Hypothalamus (tissue), 51 donors: ENCODE measurements at regions not wholly inside any gene's neighbourhood (a gene's known extent, or its start where the extent isn't known, plus 50 kb on each side); places are given as distances from the start of the nearest gene placed in this dataset.
A peak's percentile ranks its signal among the peaks of the same experiment; 100 is the strongest.
"Not testable (repeated sequence)": the region's sequence is repeated elsewhere in the genome, so short reads cannot be mapped to it uniquely, and the experiment has no call there.

Experiments
- DNase-seq, 51 donors: peaks; one replicate each; lab custom pipeline; 2025; lab: John Stamatoyannopoulos, UW

GRCh38 chr7:54242776-54243175 is 299.4 kb upstream of the VSTM2A start:
- DNase-seq = no peak

GRCh38 chr7:54245020-54245419 is 297.2 kb upstream of the VSTM2A start:
- DNase-seq = no peak

DNA sequence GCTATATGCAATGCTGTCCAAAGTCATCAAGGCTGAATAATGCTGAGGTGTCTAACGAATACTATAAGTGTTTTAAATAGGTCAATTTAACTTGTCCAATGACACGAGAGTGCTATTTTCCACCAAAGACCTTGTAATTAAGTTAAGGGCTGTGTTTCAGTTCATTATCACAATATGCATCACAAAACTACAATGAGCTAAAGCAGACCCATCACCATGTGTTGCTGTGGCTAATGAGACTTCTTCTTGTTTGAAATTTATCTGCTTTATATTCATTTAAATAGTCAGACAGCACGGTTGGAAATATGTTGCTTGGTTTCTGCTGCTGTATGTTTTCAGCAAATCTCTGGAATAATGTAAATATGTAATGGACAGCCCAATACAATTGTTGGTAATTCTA is 292.5 kb upstream of the VSTM2A start:
- DNase-seq = no peak

- DNase-seq = no peak
Measured at GRCh38 chr7:54252256-54253035, 289.7 kb upstream of the VSTM2A start.

- no peak for DNase-seq
Measured at GRCh38 chr7:54253036-54253373, 289.2 kb upstream of the VSTM2A start.

GRCh38 chr7:54255242-54255641 is 286.9 kb upstream of the VSTM2A start:
- no peak for DNase-seq

- DNase-seq = no peak
Measured at GRCh38 chr7:54259185-54259584, 283.0 kb upstream of the VSTM2A start.

DNA sequence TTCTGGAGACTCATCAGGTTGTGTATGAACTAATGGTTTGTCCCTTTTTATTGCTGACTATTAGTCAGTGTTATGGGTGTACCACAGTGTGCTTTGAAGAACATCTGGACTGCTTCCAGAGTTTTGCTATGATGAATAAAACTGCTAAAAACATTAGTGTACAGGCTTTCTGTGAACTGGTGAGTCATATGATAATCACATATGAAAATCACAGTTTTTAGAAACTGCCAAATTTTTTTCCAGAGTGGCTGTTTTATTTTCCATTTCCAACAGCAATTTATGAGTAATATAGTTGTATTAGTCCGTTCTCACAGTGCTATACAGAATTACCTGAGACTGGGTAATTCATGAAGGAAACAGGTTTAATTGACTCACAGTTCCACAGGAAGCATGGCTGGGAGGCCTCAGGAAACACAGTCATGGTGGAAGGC is 281.2 kb upstream of the VSTM2A start:
- DNase-seq = peak in 1 of 51 donors; percentile 1

DNA sequence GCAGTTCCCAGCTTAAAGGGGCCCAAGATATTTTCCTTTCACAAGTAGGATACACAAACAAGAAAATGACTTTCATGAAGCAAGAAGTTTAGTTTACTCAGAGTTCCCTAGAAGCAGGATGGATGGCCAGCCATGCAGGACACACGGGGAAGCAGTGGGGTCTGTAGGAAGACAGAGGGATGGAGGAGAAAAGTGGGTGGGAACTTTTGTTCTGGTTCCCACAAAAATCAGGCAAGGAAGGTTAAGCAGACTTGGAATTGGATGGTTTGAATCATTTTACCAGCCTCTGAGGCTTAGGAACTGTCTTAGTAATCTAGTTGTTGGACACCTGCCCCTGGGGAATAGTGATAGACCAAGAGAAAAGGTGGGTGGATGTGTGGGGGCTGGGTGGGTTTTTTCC is 263.3 kb upstream of the VSTM2A start:
- DNase-seq = no peak

DNA sequence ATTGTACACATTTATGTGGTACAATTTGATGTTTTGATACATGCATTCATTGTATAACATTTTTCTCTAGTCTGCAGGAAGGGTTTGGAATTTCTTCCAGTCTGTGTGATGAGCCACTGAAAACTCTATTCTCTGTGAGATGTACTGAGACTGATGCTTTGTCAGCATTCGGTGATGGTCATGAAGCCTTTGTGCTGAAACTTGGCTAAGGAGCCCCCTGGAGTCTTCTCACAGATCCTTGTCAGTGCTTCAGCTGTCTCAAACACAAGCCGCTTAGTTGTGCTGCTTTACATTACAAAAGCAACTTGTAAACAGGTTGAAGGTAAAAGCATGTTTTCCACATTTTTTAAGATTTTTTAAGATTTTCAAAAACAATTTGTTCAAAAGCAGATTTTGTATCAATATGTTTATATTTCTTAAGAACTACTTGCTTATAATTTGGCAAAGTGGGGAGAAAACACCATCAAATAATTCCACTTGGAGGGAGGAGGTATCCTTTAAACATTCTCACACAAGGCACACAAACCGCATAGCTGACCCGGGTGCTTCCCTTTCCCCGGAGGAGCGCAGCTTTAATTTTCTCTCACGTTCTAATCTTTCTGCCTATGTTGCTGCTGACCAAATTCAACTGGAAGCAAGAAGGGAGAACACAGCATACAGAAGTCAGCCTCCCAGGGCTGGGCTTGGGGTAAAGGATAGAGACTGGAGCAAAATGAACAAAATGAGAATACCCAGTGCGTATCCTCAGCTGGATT is 249.8 kb upstream of the VSTM2A start:
- DNase-seq = no peak

- no peak for DNase-seq
Measured at GRCh38 chr7:54299426-54299825, 242.7 kb upstream of the VSTM2A start.

DNA sequence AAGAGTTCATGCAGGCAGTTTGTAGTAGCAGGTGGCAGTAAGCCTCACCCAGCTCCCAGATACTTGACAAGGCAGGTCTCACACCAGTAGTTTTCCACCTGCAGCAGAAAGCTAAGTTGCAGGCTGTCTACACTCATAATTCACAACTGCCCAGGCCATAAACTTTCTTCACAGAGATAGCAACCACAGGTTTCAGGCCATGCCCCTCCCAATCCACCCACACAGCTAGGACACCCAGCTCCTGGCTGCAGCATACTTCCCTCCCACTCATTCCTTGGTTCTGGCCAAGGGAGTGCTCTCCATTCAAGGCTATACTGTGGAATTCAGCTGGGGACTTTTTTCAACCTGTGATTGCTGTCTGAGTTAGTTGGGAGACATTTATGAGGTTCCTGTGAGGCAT is 226.2 kb upstream of the VSTM2A start:
- DNase-seq = not testable (repeated sequence)

DNA sequence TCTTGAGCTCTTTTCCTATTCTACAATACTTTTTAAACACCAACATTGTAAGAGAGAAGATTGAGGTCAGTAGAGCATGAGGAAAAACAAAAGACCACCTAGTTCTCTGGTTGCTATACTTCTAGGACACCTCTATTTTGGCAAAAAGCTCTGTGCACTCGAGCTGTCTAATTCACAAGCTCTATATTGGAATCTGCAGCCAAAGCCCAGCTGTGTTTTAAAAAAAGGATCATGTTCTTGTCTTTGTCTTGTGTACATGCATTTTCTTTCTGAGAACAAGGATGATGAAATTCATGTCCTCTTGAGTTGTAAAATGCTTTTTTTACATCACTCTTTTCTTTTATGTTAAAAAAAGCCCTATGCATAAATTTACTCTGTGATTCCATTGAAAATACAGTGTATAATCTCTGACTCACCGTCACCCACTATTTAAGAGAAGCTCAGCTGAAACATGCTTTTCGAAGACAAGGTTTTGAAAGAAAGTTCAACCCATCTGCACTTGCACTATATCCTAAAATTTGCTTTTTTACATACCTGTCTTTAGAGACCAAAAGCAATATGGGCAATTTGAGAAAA is 215.5 kb upstream of the VSTM2A start:
- no peak for DNase-seq

DNA sequence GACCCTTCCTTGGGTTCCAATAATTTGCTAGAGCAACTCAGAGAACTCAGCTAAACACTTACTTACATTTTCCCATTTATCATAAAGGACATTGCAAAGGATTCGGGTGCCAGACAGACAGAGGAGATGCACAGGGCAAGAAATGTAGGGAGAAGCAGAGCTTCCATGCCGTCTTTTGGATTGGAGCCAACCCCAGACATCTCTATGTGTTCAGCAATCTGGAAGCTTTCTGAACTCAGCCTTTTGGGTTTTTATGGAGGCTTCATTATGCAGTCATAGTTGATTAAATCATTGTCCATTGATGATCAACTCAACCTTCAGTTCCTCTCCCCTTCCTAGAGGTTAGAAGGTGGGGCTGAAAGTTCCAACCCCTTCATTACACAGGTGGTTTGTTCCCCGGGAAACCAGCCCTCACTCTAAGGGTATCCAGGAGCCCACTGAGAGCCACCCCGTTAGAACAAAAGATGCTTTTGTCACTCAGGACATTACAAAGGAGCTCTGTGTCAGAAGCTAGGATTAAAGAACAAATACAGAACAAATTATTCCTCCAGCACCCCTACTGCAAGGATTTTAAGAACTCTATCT is 211.9 kb upstream of the VSTM2A start:
- DNase-seq = peak in 11 of 51 donors; percentile 9 to 79 (median 23)

DNA sequence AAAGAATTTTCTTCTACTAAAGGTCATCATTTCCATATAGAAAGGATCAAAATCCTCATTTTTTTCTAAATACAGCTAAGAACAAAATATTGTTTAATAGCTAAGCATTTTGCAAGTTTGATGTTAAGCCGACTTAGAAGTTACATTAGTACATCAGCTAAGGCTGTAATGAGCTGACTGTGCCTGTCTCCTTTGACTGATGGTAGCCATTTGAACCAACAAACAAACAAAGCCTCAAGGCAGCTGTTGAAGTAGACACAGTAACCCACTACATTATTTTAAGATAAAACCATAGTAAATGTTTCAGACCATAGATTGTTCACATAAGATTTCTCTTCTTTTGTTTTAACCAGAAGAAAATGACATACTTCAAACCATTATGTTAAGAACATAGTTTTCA is 210.9 kb upstream of the VSTM2A start:
- DNase-seq = peak in 1 of 51 donors; percentile 16

DNA sequence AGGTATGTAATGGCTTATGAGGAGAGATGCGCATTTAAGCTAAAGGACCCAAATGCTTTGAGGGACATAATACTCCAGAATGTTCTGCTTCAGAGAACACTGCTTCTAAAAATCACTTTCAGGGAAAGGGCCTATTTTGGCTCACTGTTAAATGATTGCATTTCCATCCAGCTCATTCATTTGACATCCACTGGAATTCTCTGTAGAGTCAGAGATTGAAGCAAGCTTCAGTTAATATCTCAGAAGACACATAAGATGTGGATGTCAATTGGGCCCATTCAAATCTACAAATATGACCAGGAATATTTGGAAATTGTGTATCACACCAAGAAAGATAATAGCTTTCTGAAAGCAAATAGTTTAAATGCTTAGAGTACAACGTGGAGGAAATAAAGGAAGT is 209.9 kb upstream of the VSTM2A start:
- DNase-seq = peak in 1 of 51 donors; percentile 11

GRCh38 chr7:54333952-54334351 is 208.2 kb upstream of the VSTM2A start:
- DNase-seq = no peak

- DNase-seq = no peak
Measured at GRCh38 chr7:54336800-54337199, 205.4 kb upstream of the VSTM2A start.

- DNase-seq = no peak
Measured at GRCh38 chr7:54337466-54337865, 204.7 kb upstream of the VSTM2A start.

- DNase-seq = no peak
Measured at GRCh38 chr7:54338319-54338718, 203.9 kb upstream of the VSTM2A start.

- no peak for DNase-seq
Measured at GRCh38 chr7:54339073-54339472, 203.1 kb upstream of the VSTM2A start.
